CD4-positive, alpha-beta T cell treated with Interleukin-4 for 1 hour (primary cell): ENCODE measurements at regions not wholly inside any gene's neighbourhood (a gene's known extent, or its start where the extent isn't known, plus 50 kb on each side); places are given as distances from the start of the nearest gene placed in this dataset.
"Not testable (repeated sequence)": the region's sequence is repeated elsewhere in the genome, so short reads cannot be mapped to it uniquely, and the experiment has no call there.

Source experiments
- DNase-seq, 2 donors: peaks; one replicate each; pipeline ENCODE4 v3.0.0-alpha.2; 2020 to 2022

DNA sequence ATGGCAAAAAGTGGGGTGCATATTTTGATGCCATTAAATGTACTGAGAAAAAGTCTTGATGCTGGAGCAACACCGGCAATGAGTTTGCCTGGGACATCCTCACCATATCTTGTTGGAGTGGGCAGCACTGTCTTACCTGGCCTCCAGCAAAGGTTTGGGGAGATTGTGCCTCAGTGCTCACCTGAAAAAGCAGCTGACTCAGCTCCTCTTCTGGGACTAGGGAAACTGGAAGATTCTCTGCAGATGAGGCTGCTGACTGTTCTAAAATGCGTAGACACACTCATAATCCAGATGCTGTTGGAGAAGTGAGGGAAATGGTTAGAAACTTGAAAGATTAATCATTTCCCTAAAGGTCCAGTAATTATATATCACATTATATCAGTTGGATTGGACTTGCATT, 593.7 kb upstream of the HS3ST1 start:
- no peak for DNase-seq

DNA sequence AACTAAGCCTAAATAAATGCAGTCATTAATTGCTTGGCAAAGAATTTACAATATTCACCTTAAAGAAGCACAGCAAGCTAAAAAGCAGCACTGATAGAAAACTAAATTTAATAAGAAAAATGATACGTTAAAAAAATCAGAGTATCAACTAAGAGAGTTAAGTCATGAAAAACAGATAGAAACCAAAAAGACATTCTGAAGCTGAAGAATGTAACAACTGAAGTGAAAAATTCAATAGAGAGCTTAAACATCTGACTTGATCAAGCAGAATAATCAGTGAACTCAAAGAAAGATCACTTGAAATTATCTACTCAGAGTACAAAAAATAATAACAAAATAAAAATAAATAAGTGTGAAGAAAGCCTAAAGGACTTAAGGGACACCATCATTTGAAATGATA, 588.0 kb upstream of the HS3ST1 start:
- DNase-seq = no peak

DNA sequence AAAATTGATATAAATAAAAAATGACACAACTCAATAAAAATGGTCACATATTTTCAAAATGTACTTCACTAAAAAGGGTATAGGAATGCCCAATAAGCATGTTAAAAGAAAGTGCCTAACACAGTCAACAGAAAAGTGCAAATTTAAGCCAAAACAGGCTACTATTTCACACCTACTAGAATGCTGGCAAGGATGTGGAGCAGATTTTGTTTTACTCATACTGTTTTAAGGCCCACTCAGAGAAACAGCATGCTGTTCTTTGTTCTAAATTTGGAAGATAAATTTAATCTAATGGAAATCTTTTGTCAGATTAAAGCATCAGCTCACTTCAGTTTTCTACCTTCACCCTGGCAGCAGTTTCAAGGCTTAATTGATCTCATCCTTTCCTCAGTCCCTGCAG, 576.8 kb upstream of the HS3ST1 start:
- DNase-seq = no peak

DNA sequence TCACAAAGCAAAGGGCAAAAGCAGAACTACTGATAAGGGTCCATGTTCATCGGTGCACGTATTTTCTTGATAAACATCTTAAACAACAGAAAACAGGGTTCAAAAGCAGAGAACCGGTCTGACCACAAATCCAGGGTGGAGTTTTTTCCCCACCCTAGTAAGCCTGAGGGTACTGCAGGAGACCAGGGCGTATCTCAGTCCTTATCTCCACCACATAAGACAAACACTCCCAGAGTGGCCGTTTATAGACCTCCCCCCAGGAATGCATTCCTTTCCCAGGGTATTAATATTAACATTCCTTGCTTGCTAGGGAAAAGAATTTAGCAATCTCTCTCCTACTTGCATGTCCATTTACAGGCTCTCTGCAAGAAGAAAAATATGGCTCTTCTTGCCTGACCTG, 567.9 kb upstream of the HS3ST1 start:
- DNase-seq = not testable (repeated sequence)

DNA sequence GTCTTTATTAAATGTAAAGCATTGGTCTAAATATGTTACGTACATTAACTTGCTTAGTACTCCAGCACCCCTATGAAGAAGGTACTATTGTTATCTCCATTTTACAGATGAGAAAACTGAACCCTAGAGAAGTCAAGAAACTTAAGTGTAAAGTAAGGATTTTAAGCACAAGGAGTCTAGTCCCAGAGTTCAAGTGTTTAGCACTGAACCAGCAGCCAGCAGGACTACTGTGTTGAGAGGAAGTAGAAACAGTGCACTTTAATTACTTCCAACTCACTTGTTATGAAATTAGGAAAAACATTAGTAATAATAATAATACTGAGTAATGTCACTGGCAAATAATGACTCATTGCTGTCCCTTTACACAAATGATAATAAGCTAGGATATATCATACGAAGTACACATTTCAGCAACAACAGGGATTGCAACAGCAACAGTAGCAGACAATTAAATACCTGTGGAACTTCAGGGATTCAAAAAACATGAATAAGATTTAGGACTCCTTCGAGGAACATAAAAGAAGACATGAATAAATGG, 548.1 kb upstream of the HS3ST1 start:
- DNase-seq = no peak

DNA sequence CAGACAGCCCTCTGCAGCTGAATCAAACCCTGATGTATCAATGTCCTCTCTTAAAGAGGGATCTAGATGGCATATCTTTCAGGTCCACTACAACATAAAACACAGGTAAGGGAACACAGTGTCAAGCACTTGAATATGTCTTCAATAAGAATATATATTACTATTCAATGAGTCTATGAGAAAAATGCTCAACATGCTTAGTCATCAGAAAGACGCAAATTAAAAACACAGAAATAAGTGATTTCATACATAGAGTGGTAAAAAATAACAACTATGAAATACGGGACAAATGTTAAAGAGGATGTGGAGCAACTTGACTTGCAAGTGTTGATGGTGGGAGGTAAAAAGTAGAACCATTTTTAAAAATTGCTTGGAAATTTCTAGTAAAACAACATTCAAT, 544.6 kb upstream of the HS3ST1 start:
- no peak for DNase-seq

DNA sequence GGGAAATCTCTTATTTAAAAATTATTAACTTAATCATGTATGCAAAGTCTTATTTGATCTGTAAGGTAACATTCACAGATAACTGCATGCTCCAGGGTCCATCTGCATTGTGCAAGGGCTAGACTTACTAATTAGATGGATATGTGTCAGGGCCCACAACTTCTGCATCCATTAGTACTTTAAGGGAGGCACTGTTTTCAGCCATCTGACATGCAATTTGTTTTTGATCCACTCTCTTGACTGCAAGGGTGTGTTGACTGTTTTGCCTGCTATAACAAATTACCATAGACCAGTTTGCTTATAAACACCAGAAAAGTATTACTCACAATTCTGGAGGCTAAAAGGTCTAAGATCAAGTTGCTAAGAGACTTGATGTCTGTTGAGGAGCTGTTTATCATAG, 542.1 kb upstream of the HS3ST1 start:
- DNase-seq = no peak

DNA sequence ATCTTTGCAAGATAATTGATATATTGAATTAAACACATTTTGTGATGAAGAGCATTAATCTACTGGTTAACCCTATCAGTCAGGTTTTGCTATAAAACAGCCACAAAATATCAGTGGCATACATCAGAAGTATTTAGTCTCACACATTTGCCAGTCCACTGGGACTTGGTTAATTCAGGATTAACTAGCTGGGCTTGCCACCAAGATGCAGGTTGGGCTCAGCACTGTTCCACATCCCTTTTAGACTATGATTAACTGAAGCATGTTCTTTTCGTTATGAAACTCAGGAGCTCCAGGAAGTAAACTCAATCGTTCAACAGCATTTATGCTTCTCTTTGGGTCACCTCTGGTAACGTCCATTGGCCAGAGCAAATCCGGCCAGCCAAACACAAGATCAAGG, 538.1 kb upstream of the HS3ST1 start:
- no peak for DNase-seq

DNA sequence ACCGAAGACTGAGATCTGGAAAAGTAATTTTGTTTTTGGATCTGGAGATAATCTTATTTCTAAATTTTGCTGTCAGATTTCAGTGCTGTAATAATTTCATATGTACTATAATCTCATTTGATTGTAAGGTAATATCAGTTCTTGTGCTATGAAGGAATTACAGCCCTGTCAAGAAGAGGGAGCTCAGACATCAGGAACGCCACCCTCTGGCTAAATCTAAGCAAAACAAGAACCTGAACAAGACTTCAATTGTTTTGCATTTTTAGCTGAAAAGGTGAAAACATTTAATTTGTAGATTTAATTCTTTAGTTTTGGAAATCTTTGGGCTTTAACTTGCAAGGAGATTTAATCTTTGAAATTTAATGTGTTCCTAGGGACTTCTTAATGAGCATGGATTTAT, 525.4 kb upstream of the HS3ST1 start:
- no peak for DNase-seq

DNA sequence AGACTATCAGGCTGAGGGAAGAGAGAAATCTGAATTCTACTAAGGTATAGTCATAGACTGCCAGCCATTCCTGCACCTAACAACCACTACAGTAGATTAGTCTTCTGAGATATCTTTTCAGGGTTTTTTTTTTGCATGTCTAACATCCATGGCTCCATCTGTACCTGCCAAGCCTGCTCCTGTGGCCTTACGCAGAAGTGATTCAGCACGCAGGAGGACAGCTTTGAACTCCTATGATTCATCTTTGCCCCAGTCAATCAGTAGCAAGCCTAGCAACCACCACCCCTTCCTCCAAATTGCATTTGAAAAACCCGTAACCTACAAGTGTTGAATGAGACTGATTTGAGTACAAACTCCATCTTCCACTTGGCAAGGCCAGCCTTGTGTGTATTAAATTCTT, 520.7 kb upstream of the HS3ST1 start:
- DNase-seq = no peak

DNA sequence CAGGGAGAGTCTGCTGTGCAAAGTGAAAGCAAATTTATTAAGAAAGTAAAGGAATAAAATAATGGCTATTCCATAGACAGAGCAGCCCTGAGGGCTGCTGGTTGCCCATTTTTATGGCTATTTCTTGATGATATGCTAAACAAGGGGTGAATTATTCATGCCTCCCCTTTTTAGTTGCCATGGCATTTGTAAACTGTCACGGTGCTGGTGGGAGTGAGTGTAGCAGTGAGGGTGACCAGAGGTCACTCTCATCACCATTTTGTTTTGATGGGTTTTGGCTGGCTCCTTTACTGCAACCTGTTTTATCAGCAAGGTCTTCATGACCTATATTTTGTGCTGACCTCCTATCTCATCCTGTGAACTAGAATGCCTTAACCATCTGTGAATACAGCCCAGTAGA, 518.9 kb upstream of the HS3ST1 start:
- DNase-seq = not testable (repeated sequence)

DNA sequence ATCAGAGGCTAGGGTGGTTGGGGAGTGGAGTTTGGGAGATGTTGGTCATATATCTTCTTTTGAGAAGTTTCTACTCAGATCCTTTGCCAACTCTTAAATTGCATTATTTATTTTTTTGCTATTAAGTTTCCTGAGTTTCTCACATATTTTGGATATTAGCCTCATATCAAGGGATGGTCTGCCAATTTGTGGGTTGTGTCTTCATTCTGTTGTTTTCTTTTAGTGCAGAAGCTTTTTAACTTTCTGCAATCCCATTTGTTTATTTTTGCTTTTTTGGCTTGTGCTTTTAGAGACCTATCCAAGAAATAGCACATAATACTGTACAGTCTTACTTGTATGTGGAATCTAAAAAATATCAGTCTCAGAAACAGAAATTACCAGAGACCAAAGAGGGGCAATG, 509.2 kb upstream of the HS3ST1 start:
- no peak for DNase-seq

DNA sequence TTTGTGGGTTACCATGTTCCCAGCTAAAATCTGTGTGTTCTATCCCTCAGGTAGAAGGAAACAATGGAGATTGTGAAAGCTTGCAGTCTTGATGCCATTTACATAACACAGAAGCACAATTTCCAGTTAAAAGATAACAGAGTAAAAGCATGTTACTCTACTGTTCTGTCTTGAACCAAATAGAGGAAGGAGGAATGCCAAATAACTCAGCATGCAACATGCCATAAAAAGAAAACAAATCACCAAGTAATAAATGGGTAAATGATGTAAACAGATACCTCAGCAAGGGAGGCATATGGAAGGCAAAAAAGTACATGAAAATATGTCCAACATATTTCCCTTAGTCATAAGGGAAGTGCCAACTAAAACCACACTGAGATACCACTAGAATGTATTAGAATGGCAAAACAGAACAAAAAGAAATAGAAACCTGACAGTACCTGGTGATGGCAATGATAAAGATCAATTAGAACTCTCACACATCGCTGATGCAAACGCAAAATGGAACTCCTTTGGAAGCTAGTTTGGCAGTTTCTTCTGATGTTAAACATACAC, 502.6 kb upstream of the HS3ST1 start:
- no peak for DNase-seq

DNA sequence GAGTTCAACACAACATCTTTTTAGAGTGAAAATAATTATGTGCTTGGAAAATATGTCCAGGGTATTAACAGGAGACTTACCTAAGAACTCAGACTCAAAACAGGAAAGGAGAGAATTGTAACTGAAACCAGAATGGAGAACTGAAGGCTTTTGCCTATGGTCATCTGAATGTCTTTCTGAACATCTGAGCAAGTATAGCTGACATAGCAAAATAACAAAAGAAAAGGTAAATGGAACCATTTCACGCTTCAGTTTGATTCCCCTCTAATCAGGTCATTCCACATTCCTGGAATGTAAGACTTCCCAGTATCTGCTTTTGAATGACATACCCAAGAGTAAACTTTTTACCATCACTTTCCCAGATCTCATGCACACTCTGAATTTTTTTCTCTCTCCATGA, 500.4 kb upstream of the HS3ST1 start:
- no peak for DNase-seq

DNA sequence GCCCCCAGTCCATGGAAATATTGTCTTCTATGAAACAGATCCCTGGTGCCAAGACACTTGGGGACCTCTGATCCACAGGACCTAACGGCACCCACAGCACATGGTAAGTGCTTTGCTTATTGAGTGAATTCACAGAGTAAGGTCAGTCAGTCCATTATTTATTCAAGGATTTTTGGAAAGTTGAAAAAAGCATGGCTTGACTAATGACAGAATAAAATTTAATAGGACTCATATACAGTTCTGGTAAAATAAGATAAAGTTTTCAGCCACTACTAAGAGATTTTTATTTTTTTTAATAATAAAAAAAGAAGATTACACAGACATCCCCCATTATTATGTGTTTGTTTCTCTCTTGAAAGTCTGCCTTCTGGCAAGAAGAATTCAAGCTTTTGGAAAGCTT, 490.6 kb upstream of the HS3ST1 start:
- no peak for DNase-seq

DNA sequence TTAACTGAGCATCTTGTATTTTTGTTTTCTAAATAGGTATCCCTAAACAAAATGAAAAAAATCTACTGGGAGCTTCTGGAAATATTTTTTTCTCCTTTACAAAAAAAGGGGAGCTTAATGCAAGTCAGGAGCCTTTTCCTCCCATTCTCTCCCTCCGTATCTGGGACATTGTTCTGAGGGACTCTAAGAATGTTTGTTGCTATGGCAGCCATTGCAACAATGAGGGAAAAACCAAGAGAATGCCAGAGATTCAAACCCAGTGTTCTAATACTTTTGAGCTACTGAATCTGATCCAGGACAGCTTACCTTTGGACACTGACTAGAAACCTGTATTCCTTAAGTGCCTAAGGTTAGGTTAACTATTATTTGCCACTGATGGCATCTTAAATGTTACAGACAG, 485.7 kb upstream of the HS3ST1 start:
- DNase-seq = no peak

DNA sequence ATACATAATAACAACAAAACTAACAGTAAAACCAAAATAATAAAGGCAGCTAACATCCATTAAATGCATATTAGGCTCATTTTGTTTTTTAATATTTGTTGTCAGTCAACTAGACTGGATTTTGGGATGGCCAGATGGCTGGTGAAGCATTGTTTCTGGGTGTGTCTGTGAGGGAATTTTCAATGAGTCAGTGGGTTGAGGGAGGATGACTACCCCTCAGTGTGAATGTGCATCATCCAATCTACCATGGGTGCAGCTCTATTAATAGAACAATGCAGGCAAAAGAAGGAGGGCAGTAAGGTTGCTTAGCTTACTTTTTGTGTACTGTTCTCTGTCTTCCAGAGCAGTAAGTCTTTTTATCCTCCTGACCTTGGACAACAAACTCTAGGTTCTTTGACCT, 484.2 kb upstream of the HS3ST1 start:
- no peak for DNase-seq

DNA sequence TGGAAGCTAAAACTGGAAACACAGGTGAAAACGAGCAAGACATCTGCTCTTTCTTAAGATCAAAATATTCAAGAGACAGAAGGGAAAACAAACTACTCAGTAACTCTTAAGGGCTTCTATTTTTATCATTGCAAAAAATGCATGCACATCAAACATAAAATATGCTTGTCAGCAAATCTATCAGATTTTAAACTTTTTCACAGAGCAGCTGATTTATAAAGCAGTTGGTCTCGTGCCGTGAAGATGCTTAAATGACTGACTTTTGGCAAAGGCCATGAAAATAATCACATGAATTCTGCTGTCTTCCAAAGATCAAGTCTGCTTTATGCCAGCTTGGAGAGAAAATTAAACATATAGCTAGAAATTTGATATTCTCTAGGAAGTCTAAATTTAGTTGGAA, 482.1 kb upstream of the HS3ST1 start:
- no peak for DNase-seq

DNA sequence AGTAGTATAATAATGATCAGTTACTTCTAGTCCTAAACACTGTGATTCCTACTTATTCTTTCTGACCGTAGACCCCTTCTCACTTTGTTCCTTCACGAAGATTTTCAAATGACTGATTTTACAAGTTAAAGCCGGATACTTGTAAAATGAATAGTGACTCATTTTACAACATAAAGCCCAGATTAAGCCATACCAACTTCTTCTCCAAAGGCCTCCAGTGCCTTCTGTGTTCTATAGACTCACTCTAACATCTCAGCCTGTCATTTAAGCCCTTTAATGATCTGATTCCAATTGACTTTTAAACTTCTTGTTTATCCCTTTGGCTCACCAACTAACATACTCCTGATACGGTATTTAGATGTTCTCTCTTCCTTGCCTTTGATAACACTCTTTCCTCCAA, 480.0 kb upstream of the HS3ST1 start:
- no peak for DNase-seq

DNA sequence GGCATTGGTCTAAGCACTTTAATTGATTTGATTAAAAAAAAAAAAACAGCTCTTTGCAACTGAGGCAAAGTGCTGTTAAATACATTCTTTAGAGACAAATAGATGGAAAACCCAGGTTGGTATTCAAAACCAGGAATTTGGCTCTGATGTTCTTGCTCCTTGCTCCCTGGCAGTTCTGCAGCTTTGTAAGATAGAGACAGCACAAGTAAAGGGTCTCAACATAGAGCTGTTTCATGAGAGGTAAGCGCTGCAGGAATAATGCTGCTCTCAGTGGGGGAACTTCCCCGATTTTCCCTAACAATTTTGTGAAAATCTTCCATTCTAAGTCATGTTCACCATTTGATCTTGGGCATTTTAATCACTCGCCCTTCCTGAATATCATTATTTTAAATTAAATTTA, 479.5 kb upstream of the HS3ST1 start:
- DNase-seq = no peak

DNA sequence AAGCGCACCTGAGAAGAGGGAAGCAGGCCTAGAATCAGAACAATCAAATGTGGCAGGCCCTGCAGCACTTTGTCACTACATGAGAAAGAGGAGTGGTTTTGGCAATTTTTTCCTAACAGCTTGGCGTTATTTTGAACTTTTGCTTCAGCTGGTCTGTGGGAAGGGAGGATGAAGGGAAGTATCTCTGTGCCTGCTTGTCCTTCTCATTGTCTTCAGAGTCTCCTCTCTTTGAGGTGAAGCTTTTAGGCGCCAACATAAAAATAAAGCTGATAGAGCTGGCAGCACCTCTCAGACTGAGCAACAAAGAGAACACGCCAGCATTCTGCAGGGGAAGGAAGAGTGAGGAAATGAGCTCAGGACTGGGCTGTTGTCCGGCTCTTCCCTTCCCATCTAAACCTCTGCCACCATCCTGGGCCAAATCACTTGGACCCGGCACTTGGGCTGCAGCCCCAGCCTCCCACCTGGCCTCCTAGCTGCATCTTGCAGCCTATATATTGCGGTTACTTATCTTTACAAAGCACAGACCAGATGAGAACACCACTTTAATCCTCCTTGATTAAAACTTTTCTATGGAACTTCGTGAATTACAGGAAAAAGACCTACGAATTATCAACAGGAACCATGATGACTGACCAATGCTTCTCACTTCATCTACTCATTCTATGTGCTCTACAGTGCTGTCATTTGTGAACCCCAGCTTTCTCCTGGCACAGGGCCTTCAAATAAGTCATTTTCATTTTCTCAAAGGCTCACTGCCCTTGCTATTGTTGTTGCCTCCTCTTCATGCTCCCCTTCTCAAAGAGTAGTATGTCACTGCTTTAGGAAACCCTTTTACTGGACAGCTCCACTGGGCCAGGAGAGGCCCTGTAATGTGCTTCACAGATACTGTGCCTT, 476.4 kb upstream of the HS3ST1 start:
- DNase-seq = no peak

DNA sequence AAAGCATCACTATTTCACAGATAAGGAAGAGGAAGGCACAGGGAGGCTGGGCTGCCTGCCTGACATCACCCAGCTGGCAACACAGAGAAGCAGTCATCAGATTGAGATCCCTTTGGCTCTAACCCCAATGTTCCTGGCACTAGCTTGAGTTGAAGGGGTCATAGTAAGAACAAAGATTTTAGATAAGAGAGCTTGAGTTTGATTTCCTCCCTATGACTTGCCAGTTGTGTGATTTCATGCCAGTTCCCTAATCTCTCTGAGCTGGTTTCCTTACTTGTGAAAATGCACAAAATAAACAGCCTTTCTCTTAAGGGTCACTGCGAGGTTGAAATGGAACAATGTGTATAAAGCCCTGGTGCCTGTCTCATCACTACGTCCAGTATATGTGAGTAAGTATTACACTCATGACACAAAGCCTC, 475.4 kb upstream of the HS3ST1 start:
- no peak for DNase-seq

DNA sequence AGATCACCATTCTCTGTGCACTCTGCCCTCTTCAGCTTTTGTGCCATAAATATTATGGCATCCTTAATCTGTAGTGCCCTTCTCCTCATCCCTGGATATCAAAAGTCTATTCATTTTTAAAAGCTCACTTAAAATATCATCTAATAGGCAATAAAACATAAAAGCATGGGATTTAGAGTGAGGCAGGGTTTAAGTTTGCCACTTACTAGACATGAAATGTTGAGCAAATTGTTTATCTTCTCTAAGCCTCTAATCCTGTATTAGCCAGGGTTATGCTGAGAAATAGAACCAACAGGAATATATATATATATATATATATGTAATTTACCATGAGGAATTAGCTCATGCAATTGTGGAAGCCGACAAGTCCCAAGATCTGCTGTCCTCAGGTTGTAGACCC, 472.4 kb upstream of the HS3ST1 start:
- DNase-seq = no peak

DNA sequence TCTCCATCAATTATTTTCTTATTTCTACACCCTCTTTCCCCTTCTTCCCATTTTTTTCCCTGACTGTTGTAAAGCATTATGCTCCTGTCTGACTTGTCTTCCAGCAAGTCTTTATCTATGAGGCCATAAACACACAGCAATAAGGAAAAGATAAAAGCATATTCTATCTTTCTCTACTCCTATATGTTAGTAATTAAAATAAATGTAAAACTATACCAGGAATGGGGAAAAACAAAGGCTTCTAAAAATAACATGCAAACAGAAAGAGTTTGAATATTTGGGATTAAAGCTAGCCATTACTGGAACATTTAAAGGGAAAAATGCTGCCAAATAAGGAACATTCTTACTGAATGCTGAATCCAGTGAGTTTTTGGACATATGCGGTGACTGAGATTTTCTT, 471.7 kb upstream of the HS3ST1 start:
- no peak for DNase-seq

DNA sequence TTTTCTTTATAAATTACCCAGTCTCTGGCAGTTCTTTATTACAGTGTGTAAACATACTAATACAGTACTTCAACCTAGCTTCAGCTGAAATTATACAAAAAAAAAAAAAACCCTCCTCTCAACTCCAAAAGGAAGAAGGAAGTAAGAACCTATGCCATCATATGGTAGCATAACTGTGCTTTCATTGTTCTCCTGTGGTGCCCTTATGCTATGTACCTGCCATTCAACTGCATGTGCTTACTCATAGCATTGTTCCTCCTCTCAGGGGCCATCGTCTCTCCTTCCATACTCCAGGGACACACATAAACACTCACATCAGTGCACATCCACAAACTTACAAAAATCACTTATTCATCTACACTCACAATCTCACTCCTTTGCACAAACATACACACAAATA, 470.1 kb upstream of the HS3ST1 start:
- no peak for DNase-seq
